ENCODE measurements at regions not wholly inside any gene's neighbourhood (a gene's known extent, or its start where the extent isn't known, plus 50 kb on each side); places are given as distances from the start of the nearest gene placed in this dataset.
"Not testable (repeated sequence)": the region's sequence is repeated elsewhere in the genome, so short reads cannot be mapped to it uniquely, and the experiment has no call there.

DNA sequence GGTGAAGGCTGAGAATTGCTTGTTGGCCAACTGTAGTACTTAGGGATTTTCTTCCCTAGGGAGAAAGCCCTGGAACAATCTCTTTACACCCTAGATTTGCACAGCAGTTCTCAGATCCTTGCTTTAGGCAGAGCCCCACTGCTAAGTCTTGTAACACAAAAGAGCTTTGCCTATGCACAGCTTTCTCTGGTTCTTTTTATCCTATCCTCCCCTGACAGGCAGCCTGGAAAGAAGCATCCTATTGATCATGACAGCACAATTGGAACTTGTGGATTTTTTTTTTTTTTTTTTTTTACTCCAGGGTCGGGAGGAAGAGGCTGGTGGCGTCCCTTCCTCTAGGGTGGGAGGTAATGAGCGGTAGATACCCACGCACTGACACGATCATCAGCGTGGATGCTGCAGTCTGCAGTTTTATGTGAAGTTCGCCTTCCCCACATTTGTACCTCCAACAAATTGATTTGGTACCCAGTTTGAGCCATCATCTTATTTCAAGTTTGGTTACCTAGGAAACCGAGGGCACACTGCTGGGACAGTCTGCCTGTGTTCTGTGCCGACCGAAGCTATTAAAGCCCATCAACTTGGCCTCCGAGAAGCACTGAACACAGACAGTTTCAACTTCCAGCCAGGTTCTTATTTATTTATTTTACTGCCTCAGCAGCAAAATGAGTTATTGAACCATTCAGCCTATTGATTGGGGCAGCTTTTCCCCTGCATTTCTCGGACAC lies 110.1 kb downstream of the NRN1 start:
- DNase-seq (ENCODE audit: low read depth), result no peak

DNA sequence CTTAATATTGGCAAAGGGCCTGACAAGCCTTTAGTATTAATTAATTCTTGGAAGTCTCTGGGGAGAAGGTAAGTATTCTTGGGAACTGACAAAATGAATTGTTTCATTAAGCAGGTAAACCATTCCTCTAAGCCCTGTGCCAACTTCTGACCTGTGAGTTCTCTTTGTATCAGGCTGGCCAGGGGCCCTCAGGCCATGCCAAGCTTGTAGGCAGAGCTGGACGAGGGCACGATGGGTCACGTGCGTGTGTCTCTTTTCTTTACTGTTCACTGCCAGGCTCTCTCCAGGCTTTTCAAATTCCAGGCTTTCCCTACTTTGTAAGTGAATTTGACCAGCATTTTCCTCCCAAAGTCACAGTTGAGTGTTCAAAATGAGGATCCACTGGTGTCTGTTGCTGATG lies 112.4 kb downstream of the NRN1 start:
- no peak for DNase-seq (ENCODE audit: low read depth)

DNA sequence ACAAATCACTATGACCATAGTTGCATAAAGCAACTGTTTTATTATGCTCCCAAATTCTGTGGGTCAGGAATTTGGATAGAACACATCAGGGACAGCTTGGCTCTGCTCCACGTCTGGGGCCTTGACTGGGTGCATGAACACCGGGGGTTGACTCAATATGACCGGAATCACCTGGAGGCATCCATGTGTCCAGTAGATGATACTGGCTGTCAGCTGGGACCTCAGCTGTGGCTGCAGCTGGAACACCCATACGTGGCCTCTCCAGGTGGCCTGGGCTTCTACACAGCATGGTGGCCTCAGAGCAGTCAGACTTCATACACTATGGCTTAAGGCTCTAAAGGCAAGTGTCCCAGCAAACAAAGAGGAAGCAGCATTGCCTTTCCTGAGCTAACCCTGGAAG lies 113.4 kb downstream of the NRN1 start:
- DNase-seq (ENCODE audit: low read depth), result no peak

DNA sequence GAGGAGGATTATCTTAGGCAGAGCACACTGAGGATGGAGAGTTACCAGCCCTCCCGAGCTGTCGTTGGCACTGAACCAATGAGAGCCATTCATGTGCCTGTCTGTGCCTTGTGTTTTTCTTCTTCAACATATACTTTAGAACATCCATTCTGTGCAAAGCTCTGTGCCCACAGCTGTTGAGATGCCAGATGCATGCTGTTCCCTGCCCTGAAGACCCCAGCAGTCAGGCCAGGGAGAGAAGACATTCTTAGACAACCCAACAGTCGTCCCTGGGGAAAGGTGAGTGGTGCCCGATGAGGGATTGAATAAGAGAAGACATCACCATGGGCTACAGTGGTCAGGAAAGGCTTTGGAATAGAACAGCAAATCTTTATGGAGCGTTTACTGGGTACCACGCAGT lies 114.1 kb downstream of the NRN1 start:
- no peak for DNase-seq (ENCODE audit: low read depth)

DNA sequence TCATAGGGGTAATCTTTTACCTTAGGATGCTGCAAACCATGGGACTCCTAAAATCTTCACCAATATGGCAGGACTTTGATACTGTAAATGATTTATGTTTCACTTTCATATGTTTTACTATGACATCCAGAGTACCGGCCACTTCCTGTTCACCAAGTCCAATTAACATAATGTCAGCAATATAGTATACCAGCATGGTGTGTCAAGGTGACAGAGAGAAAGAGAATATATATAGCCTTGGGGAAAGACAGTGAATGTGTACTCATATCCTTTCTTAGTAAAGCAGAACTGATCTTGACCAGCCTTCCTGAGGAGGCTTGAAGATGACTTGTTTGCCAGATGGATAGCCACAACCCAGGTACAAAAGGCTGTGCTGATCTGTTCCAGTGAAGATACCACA lies 127.9 kb downstream of the NRN1 start:
- no peak for DNase-seq (ENCODE audit: low read depth)

DNA sequence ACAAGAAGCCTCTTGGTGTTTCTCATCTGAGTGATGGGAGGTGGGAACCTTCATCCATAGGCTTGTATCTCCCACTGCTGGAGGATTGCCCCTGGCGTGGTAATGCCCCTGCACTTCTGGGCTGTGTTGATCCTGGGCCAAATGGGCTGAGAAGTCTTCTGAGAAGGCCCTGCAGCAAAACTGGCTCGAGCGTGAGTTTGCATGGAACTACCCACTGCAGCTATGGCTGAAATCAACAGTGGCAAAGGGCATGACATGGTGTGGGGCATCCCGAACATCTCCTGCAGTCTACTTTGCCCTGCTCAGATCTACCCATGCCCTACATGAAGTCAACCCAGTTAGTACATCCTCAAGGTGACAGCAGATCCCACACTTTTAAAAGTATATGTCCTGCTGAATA lies 130.6 kb downstream of the NRN1 start:
- DNase-seq (ENCODE audit: low read depth), result no peak

DNA sequence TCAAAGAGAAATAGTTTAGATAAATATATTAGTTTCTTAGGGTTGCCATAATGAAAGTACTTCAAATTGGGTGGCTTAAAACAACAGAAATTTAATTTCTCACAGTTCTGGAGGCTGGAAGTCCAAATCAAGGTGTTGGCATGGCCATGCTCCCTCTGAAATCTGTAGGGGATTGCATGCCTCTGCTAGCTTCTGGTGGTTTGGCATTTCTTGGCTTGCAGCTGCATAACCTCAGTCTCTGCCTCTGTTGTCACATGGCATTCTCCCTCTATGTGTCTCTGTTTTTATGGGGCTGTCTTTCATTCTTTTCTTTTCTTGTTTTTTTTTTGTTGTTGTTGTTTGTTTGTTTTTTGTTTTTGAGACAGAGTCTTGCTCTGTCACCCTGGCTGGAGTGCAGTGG lies 132.7 kb downstream of the NRN1 start:
- not testable (repeated sequence) for DNase-seq (ENCODE audit: low read depth)

DNA sequence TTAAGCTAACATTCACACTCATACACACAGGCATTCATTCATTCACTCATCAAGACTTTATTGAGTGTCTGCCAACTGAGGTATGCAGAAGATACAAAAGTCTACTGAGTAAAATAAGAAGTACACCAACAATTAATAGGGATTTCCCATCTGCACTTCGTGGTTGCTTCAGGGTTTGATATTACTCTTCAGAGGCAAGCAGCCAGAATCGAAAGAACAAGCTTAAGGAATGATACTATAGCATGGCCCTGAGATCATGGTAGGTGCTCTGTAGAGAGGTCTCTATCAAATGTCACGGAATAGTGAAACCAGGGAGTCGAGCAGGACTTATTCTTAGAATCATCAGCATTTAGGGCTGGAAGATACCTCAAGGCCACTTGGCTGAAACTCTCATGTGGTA lies 135.4 kb downstream of the NRN1 start:
- no peak for DNase-seq (ENCODE audit: low read depth)

DNA sequence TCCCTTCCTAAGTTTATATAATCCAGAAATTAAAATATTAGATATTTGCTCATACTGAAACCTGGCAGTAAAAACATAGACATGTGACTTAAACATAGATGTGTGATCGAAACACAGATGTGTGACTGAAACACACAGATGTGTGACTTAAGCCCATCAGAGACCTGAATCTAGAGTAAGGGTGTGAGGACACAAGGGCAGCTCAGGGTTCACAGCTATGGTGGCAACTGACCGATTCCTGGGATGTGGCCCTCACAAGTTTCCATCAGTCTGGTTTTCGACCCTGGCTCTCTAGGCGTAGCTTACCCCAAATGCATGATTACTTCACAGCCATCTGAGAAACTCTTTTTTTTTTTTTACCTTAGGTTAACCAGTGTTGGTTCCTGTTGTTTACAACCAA lies 137.0 kb downstream of the NRN1 start:
- no peak for DNase-seq (ENCODE audit: low read depth)

DNA sequence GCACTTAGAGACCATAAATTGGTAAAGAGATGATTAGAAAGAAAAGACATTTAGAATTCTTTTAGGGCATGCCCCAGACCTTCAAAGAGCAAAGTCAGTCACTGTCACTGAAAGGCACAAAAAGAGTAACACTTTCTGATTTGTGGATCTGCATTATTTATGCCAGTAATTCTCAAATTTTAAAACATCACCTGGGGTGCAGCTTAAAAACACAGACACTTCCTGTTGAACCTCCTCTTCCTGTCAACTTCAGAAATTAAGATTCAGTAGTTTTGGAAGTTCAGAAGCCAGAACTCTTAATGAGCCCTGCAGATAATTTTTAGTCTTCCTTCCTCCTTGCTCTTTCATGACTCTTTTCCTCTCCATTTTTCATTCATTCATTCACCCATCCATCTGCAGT lies 137.5 kb downstream of the NRN1 start:
- DNase-seq (ENCODE audit: low read depth), result no peak

DNA sequence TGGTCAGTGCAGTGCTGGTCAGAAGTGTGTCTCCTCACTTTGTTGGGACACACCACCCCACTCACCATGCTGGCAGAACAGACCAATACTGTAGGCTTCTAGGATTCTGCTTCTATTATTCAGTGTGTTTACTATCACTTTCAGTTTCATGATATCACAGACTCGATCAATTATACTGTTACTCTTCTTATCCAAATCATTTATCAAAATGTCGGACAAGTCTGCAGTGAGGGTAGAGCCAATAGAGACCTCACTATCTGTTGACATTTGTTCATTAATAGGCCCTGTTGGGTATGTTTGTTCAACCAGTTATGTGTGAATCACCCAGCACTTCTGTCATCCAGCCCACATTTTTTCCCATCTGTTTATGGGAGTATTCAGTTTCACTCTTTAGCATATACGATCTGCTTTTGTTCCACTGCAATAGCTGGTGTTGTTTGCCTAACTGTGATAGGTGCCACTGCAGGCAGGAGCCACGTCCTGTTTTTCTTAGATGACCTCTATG lies 140.1 kb downstream of the NRN1 start:
- peak; percentile 14 for DNase-seq (ENCODE audit: low read depth)

DNA sequence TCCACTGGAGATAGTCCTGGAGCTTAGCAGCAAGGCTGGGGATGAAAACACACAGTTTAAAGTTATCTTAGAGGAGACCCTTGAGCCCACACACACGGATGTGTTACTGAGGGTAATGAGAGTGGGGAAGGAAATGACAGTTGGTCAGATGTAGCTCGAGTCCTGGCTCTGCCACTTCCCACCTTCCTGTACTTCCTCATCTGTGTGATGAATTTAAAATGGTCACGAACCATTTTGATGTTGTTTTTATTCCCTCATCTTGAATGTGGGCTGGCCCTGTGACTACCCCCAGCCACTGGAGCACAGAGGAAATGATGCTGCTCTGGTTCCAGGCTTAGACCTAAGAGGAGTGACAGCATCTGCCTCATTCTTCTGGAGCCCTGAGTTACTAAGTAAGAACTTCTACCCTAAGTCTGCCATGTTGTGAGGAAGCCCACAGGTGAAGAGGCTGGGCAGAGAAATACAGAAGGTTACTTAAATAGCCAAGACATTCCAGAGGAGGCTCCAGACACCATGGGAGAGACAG lies 141.2 kb downstream of the NRN1 start:
- DNase-seq (ENCODE audit: low read depth), result no peak

DNA sequence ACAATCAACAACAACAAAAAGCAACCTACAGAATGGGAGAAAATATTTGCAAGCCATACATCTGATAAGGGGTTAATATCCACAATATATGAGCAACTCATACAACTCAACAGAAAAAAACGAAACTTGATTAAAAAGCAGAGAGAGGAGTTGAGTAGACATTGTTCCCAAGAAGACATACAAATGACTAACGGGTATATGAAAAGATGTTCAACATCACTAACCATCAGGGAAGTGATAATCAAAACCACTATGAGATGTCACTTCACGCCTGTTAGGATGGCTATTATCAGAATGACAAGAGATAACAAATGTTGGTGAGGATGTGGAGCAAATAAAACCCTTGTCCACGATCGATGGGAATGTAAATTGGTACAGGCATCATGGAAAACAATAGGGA lies 145.9 kb downstream of the NRN1 start:
- DNase-seq (ENCODE audit: low read depth), result no peak

DNA sequence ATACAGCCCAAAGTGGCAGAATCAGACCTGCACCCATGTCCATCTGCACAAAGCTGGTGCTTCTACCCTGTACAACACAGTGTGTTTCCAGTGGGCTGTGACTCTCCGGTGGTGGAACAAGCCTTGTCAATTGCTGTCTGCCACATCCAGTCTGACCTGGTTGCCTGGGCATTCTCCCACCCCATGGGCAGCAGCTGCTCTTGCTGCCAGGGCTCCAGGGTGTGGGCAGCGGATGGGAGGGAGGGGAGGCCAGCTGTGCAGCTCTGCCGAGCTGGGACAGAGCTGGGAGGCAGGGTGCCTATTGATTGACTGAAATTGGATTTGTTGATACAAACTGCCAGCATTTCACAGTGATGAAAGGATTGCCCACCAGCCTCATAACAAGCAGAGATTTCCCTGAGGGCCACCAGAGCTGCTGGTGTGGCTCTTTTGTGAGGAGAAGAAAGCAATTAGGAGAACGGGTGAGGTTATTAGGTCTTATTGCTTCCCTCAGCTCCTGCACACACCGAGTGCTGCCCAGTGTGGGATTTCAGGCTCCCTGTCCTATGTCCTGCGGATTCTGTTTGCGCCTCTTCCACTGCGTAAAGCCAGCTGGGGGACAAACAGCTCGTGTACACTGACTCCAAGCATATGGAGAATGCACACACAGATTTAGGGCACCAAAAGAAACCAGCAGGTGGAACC lies 150.8 kb downstream of the NRN1 start:
- DNase-seq (ENCODE audit: low read depth), result no peak

DNA sequence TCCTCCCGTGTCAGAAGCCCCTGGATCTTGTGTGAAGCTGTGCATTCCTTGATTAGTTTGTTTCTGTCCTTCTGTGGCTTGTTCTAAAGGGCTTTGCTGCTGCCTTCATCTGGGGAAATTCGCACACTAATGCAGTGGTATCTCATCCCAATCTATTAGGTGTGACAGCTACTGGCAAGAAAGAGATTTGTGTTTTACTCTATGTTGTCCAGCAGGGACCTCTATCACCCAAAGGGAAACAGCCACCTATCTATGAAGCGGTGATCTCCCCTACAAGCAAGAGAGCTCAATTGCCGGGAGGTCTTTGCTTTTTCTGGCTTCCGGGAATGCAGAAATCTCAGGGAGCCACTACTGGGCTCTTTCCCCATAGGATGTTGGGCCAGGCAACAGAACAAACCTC lies 151.8 kb downstream of the NRN1 start:
- DNase-seq (ENCODE audit: low read depth), result no peak

DNA sequence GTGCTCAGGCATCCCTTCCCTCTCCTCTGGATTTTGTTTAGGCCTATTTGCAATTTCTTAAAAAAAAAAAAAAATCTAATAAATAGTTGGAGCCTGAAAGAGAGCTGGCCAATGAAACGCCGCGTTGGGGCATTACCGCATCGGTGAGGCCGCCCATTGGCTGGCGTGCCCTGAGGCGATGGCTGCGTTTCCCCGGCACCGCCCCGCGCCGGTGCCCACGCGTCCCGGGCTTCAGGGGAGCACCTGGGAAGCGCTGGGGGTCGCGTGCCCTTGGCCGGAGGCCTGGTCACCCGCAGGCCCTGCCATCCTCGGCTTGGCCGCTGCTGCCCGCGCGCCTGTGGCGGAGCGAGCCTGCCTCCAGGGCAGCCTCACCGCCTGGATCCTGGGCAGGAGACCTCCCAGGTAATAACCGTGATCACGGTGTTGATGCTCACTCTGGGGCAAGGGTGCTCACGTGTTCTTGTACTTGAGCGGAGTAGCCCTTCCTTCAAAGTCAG lies 155.4 kb downstream of the NRN1 start:
- no peak for DNase-seq (ENCODE audit: low read depth)

DNA sequence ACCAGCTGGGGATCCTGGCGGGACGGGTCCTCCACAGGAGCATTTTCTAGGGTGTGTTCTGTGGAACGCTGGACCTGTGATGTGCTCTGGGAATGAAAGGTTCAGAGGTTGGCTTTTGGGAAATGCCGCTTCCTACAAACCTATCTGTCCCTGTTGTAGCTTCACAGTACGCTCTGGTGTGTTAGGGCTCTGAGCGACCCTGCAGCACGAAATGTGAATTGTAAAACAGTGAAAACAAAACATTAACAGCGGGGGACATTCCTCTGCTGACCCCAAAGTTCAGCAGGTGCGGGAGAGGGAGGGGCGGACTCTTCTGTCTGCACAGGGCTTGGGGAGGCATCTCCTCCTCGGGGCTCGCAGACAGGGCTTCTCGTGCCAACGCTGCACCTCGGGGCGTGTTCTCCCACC lies 155.9 kb downstream of the NRN1 start:
- DNase-seq (ENCODE audit: low read depth), result no peak

DNA sequence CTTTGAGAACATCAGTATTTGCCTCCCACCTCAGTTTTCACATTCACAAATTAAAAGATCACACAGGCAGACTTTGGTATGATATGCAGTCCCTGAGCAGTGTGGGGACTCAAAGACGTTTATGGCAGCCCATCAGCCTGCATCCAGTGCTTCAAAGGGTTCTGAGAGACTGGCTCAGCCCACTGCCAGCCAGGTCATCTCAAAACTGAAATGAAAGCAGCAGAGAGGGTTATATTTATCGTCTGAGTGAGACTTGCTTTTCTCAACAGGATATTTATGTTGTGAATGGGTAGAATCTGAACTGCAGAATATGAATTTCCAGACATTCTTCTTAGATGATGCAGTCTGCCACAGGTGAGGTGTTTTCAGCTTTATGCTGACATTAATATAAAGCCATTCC lies 159.8 kb downstream of the NRN1 start:
- DNase-seq (ENCODE audit: low read depth), result no peak

DNA sequence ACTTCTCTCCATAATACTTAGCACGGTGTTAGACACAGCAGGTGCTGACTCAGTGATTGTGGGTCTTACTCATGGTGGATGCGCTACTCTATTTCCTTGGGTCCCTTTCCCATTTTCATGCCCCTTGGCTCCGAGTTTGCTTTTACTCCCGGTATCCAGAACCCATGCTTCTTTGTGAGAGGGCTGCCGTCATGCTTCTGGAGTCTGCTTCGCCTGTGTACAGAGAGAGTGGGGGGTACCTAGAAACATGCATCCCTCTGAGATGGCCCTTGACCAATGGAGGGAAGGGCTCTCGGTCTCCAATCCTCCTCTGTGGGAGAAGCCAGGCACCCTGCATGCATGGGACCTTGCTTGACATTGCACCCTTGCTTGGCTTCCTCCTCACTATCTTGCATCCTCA lies 160.4 kb downstream of the NRN1 start:
- DNase-seq (ENCODE audit: low read depth), result no peak

DNA sequence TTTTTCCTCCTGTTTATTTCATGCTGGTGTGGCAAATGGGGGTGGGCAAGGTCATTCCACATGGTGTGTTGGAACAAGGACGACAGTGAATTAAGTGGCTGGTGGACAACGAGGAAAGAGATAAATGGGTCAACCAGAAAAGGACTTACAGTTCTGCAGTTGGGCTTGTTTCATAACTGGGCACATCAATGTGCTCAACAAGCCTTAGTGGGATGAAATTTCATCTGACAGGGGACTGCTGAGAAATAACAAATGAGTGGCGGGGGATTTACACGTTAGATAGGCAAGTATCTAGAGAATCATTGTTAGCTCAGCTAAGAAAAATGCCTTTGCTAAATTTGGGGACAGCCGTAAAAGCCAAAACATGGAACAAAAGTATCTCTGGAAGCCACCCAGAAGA lies 163.6 kb downstream of the NRN1 start:
- no peak for DNase-seq (ENCODE audit: low read depth)

DNA sequence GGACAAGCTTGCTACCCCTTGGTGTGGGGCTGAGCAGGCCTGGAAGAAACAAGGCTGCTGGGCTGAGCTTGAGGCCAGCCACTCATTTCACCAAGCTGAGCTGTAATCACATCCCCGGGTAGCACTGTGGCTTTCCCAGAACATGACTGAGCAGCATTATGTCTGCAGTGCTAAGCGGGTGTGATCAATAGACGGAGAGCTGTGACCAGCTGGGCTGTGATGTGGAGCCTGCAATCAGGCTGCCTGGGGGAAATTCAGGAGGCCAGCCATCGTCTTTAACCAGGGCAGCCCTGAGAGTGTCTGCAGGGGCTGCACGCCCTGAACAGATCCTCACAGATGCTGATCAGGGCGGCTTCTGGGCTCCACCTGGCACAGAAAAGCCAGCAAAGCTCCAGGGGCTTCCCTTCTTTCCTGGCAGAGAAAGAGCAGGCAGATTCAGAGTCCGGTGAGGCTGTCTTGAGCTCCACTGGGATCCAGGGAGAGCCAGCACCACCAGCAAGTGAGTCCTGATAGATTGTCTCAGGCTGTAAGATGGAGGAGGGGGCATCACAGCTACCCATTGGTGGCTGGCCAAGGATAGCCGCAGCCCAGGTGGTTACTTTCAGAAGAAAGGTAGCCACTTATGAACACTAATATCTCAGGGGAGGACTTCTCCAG lies 165.9 kb downstream of the NRN1 start:
- DNase-seq (ENCODE audit: low read depth), result no peak

DNA sequence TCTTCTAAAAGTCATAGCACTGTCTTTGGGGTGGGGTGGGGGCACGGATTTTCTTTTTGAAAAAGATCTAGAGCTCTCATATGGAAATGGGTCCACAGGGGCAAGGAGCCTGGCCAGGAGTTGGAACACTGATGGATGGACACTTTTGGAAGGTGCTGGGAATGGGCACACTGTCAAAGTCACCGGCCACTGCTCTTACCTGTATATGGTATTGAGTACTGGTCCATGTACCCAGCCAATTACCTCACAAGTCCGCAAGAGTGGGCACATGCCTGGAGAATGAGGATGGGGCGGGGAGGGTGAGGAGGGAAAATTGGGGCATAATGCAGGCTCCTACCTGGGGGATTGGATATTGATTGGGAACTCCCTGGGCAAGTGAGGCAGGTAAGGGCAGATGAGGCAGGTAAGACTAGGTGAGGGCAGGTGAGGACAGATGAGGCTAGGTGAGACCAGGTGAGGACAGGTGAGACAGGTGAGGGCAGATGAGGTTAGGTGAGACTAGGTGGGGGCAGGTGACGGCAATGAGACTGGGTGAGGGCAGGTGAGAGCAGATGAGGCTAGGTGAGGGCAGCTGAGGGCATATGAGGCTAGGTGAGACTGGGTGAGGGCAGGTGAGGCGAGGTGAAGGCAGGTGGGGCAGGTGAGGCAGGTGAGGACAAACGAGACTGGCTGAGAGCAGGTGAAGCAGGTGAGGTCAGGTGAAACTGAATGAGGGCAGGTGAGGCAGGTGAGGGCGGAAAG lies 167.9 kb downstream of the NRN1 start:
- DNase-seq (ENCODE audit: low read depth), result no peak
